IMR-90 (cell line): ENCODE measurements at regions not wholly inside any gene's neighbourhood (a gene's known extent, or its start where the extent isn't known, plus 50 kb on each side); places are given as distances from the start of the nearest gene placed in this dataset.

ENCODE experiments used
- CTCF ChIP-seq: conservative IDR thresholded peaks from 2 replicates; pipeline ENCODE4 v1.5.1; 2012; ENCODE audit warnings: mild to moderate bottlenecking, low read depth, low read length, improper control_type of control experiment
- MAFK ChIP-seq: IDR thresholded peaks from 2 replicates; pipeline ENCODE4 v1.6.1; 2012; ENCODE audit warnings: low read depth, low read length, improper control_type of control experiment
- MAZ ChIP-seq: IDR thresholded peaks from 2 replicates; pipeline ENCODE4 v1.6.1; 2012; ENCODE audit warnings: low read depth, mild to moderate bottlenecking, low read length, improper control_type of control experiment, moderate library complexity, borderline replicate concordance
- MXI1 ChIP-seq: IDR thresholded peaks from 2 replicates; pipeline ENCODE4 v1.6.1; 2012; ENCODE audit warnings: low read depth, mild to moderate bottlenecking, low read length, moderate library complexity, borderline replicate concordance
- POLR2A ChIP-seq: IDR thresholded peaks from 2 replicates; pipeline ENCODE4 v1.6.1; 2012; ENCODE audit warnings: mild to moderate bottlenecking, low read depth, low read length
- RAD21 ChIP-seq: IDR thresholded peaks from 2 replicates; pipeline ENCODE4 v1.6.1; 2012; ENCODE audit warnings: low read length, improper control_type of control experiment
- RFX5 ChIP-seq: IDR thresholded peaks from 2 replicates; pipeline ENCODE4 v1.8.0; 2012; ENCODE audit warnings: low read depth, mild to moderate bottlenecking, low read length, moderate library complexity
- SMC3 ChIP-seq: fragments of 150-350 bp; IDR thresholded peaks from 2 replicates; pipeline ENCODE4 v1.6.1; 2016; ENCODE audit warnings: low read depth, mild to moderate bottlenecking, antibody characterized with exemption, low read length, moderate library complexity
- USF2 ChIP-seq: fragments of 150-350 bp; IDR thresholded peaks from 2 replicates; pipeline ENCODE4 v1.6.1; 2017; ENCODE audit warnings: mild to moderate bottlenecking, antibody characterized with exemption, low read length, low read depth

- TF ChIP-seq CTCF (no peak), POLR2A (no peak), RAD21 (no peak), MAFK (no peak), USF2 (no peak), MAZ (no peak), RFX5 (no peak), SMC3 (no peak), MXI1 (no peak)
These were observed 151.3 kb upstream of the LEF1 start for GRCh38 chr4:108320061-108320460.
